ENCODE measurements at regions not wholly inside any gene's neighbourhood (a gene's known extent, or its start where the extent isn't known, plus 50 kb on each side); places are given as distances from the start of the nearest gene placed in this dataset.

- no peak for TF ChIP-seq NFYB (CRISPR knock-in tag; conservative IDR thresholded peaks at IDR 0.05; ENCODE audit: low read depth)
- ATAC-seq (peak; percentile 46), DNase-seq (ENCODE audit: low spot score) (no peak)
- no peaks in the 10 kb centered on the region for H3K36me3 Mint-ChIP-seq
- H3K27ac Mint-ChIP-seq = no peak overlapping the region; the same call in 1 of the 2 replicates
- H3K9me3 Mint-ChIP-seq = no peaks in the 10 kb centered on the region
- ChIA-PET POLR2A (no interaction called here), CTCF (interaction anchor here (1.8 kb wide), 1 partner anchor 44 kb away, joined by 4 read pairs; no protein-coding TSS in a partner anchor)
- peaks cover 25% of the 10 kb centered on the region for H3K4me1 Mint-ChIP-seq
- H3K27me3 Mint-ChIP-seq (ENCODE audit: low read depth) = no peaks in the 10 kb centered on the region
- no peak overlapping the region for H3K4me3 Mint-ChIP-seq
These were observed 121.2 kb upstream of the SASH1 start for GRCh38 chr6:148221196-148221979.

GRCh38 chr6:148222376-148222775 lies 120.3 kb upstream of the SASH1 start:
- H3K4me1 Mint-ChIP-seq = peaks cover 29% of the 10 kb centered on the region
- peak; percentile 48; the same call in 1 of the 2 replicates for ATAC-seq
- POLR2A ChIA-PET = no interaction called here

More at GRCh38 chr6:148222376-148222775, 120.3 kb upstream of the SASH1 start:
- no peaks in the 10 kb centered on the region for H3K27me3 Mint-ChIP-seq (ENCODE audit: low read depth)
- no peak overlapping the region for H3K27ac Mint-ChIP-seq
- H3K4me3 Mint-ChIP-seq = no peak overlapping the region
- H3K36me3 Mint-ChIP-seq = no peaks in the 10 kb centered on the region
- DNase-seq (ENCODE audit: low spot score) = no peak
- no peak for TF ChIP-seq NR2C2 (CRISPR knock-in tag; IDR thresholded peaks at IDR 0.05)
- no peak for TF ChIP-seq E2F4 (CRISPR knock-in tag; IDR thresholded peaks at IDR 0.05; ENCODE audit: borderline replicate concordance, low read depth)
- TF ChIP-seq ATF6 (CRISPR knock-in tag; IDR thresholded peaks at IDR 0.05) = no peak
- TF ChIP-seq ZNF219 (CRISPR knock-in tag; IDR thresholded peaks at IDR 0.05; ENCODE audit: borderline replicate concordance) = no peak
- TF ChIP-seq PRRX2 (CRISPR knock-in tag; IDR thresholded peaks at IDR 0.05) = no peak
- TF ChIP-seq CTCF (IDR thresholded peaks at IDR 0.05) = no peak
- no peak for TF ChIP-seq FOXK1 (CRISPR knock-in tag; IDR thresholded peaks at IDR 0.05)
- TF ChIP-seq CBFB (CRISPR knock-in tag; IDR thresholded peaks at IDR 0.05; ENCODE audit: low read depth) = no peak
- TF ChIP-seq FOXP1 (CRISPR knock-in tag; IDR thresholded peaks at IDR 0.05; ENCODE audit: borderline replicate concordance) = no peak
- TF ChIP-seq CREB1 (CRISPR knock-in tag; IDR thresholded peaks at IDR 0.05) = no peak
- no peak for TF ChIP-seq MLX (CRISPR knock-in tag; IDR thresholded peaks at IDR 0.05)
- TF ChIP-seq ERG (CRISPR knock-in tag; IDR thresholded peaks at IDR 0.05) = no peak
- H3K9me3 Mint-ChIP-seq = no peaks in the 10 kb centered on the region
- CTCF ChIA-PET = interaction anchor here (1.8 kb wide), 1 partner anchor 45 kb away, joined by 4 read pairs; no protein-coding TSS in a partner anchor
